ENCODE measurements at regions not wholly inside any gene's neighbourhood (a gene's known extent, or its start where the extent isn't known, plus 50 kb on each side); places are given as distances from the start of the nearest gene placed in this dataset.

- peaks cover 0 to 5% of the 10 kb centered on the region in 2 experiments for H3K9me3 ChIP-seq (ENCODE audit: control insufficient read depth in 1 of 2, insufficient read depth in 1 of 2, low read length in 2 of 2)
- H3K4me1 ChIP-seq (ENCODE audit: insufficient read depth, low read length), result no peaks in the 10 kb centered on the region
- H3K36me3 Mint-ChIP-seq (ENCODE audit: low read depth), result no peaks in the 10 kb centered on the region
- H3K27ac ChIP-seq (ENCODE audit: low read depth in 1 of 2, low read length in 2 of 2), result no peak overlapping the region
- H3K27ac Mint-ChIP-seq, result no peak overlapping the region
- CTCF ChIA-PET, result no interaction called here
- intact Hi-C loops (cut with DNase I, micrococcal nuclease), result no loop called here
- no peaks in the 10 kb centered on the region for H3K36me3 ChIP-seq (ENCODE audit: insufficient read depth, low read length)
- no peaks in the 10 kb centered on the region for H3K27me3 ChIP-seq (ENCODE audit: control insufficient read depth in 1 of 2, insufficient read depth in 2 of 2, low read length in 2 of 2)
- TF ChIP-seq, protein P1, sequence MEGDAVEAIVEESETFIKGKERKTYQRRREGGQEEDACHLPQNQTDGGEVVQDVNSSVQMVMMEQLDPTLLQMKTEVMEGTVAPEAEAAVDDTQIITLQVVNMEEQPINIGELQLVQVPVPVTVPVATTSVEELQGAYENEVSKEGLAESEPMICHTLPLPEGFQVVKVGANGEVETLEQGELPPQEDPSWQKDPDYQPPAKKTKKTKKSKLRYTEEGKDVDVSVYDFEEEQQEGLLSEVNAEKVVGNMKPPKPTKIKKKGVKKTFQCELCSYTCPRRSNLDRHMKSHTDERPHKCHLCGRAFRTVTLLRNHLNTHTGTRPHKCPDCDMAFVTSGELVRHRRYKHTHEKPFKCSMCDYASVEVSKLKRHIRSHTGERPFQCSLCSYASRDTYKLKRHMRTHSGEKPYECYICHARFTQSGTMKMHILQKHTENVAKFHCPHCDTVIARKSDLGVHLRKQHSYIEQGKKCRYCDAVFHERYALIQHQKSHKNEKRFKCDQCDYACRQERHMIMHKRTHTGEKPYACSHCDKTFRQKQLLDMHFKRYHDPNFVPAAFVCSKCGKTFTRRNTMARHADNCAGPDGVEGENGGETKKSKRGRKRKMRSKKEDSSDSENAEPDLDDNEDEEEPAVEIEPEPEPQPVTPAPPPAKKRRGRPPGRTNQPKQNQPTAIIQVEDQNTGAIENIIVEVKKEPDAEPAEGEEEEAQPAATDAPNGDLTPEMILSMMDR (IDR thresholded peaks at IDR 0.05), result no peak
- peaks cover 6% of the 10 kb centered on the region for H3K9me3 Mint-ChIP-seq
- no peak overlapping the region for H3K4me3 ChIP-seq (ENCODE audit: low read length)
- ATAC-seq (ENCODE audit: poor library complexity) (no peak), DNase-seq (no peak)
- POLR2A ChIA-PET, result no interaction called here
- no peak overlapping the region for H3K4me3 Mint-ChIP-seq
- no peaks in the 10 kb centered on the region for H3K27me3 Mint-ChIP-seq
- H3K4me1 Mint-ChIP-seq (ENCODE audit: low read depth), result no peaks in the 10 kb centered on the region
Observed at GRCh38 chr21:21668198-21668597, 670.0 kb downstream of the NCAM2 start.

- H3K27me3 ChIP-seq (ENCODE audit: control insufficient read depth in 1 of 2, insufficient read depth in 2 of 2, low read length in 2 of 2), result no peaks in the 10 kb centered on the region
- Mint-ChIP-seq H3K4me3 (no peak overlapping the region), H3K9me3 (peaks cover 12% of the 10 kb centered on the region), H3K36me3 (ENCODE audit: low read depth) (no peaks in the 10 kb centered on the region), H3K27ac (no peak overlapping the region), H3K4me1 (ENCODE audit: low read depth) (no peaks in the 10 kb centered on the region), H3K27me3 (no peaks in the 10 kb centered on the region)
- no peak overlapping the region for H3K4me3 ChIP-seq (ENCODE audit: low read length)
- intact Hi-C loops (cut with DNase I, micrococcal nuclease), result no loop called here
- H3K27ac ChIP-seq (ENCODE audit: low read depth in 1 of 2, low read length in 2 of 2), result no peak overlapping the region
- ATAC-seq (ENCODE audit: poor library complexity), result no peak
- ChIA-PET CTCF (interaction anchor here (1.6 kb wide), 1 partner anchor 12 kb away, joined by 3 read pairs; no protein-coding TSS in a partner anchor), POLR2A (no interaction called here)
- TF ChIP-seq, protein P1 (IDR thresholded peaks at IDR 0.05), result no peak
- no peaks in the 10 kb centered on the region for H3K36me3 ChIP-seq (ENCODE audit: insufficient read depth, low read length)
- DNase-seq, result no peak
- no peaks in the 10 kb centered on the region for H3K4me1 ChIP-seq (ENCODE audit: insufficient read depth, low read length)
- H3K9me3 ChIP-seq (ENCODE audit: control insufficient read depth in 1 of 2, insufficient read depth in 1 of 2, low read length in 2 of 2), result peaks cover 0 to 10% of the 10 kb centered on the region in 2 experiments
Observed at GRCh38 chr21:21673959-21674358, 675.8 kb downstream of the NCAM2 start.

GRCh38 chr21:21675601-21676000, 677.4 kb downstream of the NCAM2 start:
- H3K36me3 Mint-ChIP-seq (ENCODE audit: low read depth), result no peaks in the 10 kb centered on the region
- CTCF ChIA-PET, result no interaction called here

More at GRCh38 chr21:21675601-21676000, 677.4 kb downstream of the NCAM2 start:
- no peaks in the 10 kb centered on the region for H3K27me3 Mint-ChIP-seq
- POLR2A ChIA-PET, result no interaction called here
- no peak overlapping the region for H3K4me3 ChIP-seq (ENCODE audit: low read length)
- no peak overlapping the region for H3K4me3 Mint-ChIP-seq
- no peak for ATAC-seq (ENCODE audit: poor library complexity)
- H3K9me3 ChIP-seq (ENCODE audit: control insufficient read depth in 1 of 2, insufficient read depth in 1 of 2, low read length in 2 of 2), result peaks cover 0 to 5% of the 10 kb centered on the region in 2 experiments
- TF ChIP-seq, protein P1 (IDR thresholded peaks at IDR 0.05), result no peak
- intact Hi-C loops (cut with DNase I, micrococcal nuclease), result no loop called here
- no peak for DNase-seq
- no peaks in the 10 kb centered on the region for H3K27me3 ChIP-seq (ENCODE audit: control insufficient read depth in 1 of 2, insufficient read depth in 2 of 2, low read length in 2 of 2)
- H3K9me3 Mint-ChIP-seq, result peaks cover 10% of the 10 kb centered on the region
- no peak overlapping the region for H3K27ac Mint-ChIP-seq
- H3K4me1 Mint-ChIP-seq (ENCODE audit: low read depth), result no peaks in the 10 kb centered on the region
- no peaks in the 10 kb centered on the region for H3K36me3 ChIP-seq (ENCODE audit: insufficient read depth, low read length)
- no peaks in the 10 kb centered on the region for H3K4me1 ChIP-seq (ENCODE audit: insufficient read depth, low read length)
- H3K27ac ChIP-seq (ENCODE audit: low read depth in 1 of 2, low read length in 2 of 2), result no peak overlapping the region

All from CD4-positive, alpha-beta T cell (primary cell).